Ascending aorta (tissue), 2 donors: ENCODE measurements at regions not wholly inside any gene's neighbourhood (a gene's known extent, or its start where the extent isn't known, plus 50 kb on each side); places are given as distances from the start of the nearest gene placed in this dataset.

Source experiments
- DNase-seq, 2 donors: peaks; one replicate each; pipeline ENCODE4 v3.0.0-alpha.2; 2019; ENCODE audit warnings: low spot score in 2 of 2
- H3K27ac ChIP-seq, 2 donors: fragments of 200-600 bp; sonication (generic); one replicate each; pipeline ENCODE4 v1.5.1; 2016 to 2017; ENCODE audit warnings: mild to moderate bottlenecking in 1 of 2
- H3K27me3 ChIP-seq: fragments of 200-600 bp; sonication (generic); one replicate; pipeline ENCODE4 v1.5.1; 2017
- H3K36me3 ChIP-seq, 2 donors: fragments of 200-600 bp; sonication (generic); one replicate each; pipeline ENCODE4 v1.5.1; 2016
- H3K4me1 ChIP-seq, 2 donors: fragments of 200-600 bp; sonication (generic); one replicate each; pipeline ENCODE4 v1.5.1; 2016 to 2017; ENCODE audit warnings: mild to moderate bottlenecking in 1 of 2
- H3K4me3 ChIP-seq, 2 donors: fragments of 200-600 bp; sonication (generic); one replicate each; pipeline ENCODE4 v1.5.1; 2016 to 2017; ENCODE audit warnings: mild to moderate bottlenecking in 1 of 2
- H3K9me3 ChIP-seq, 2 donors: fragments of 200-600 bp; sonication (generic); one replicate each; pipeline ENCODE4 v1.5.1; 2016
- CTCF ChIP-seq, 3 experiments: fragments of 200-600 bp in 2 of 3; fragments of 450-650 bp in 1 of 3; sonication (generic) in 2 of 3; IDR thresholded peaks; one replicate each; pipeline ENCODE4 v1.5.1; 2016 to 2019; ENCODE audit warnings: antibody characterized with exemption in 3 of 3, mild to moderate bottlenecking in 1 of 3, moderate library complexity in 1 of 3
- intact Hi-C: fragments of 100-400 bp; cut with DNase I; formaldehyde crosslinking; loops from one replicate; pipeline ENCODE4 v1.15.1; 2023

- Histone ChIP-seq H3K4me3 (no peak overlapping the region), H3K27me3 (no peaks in the 10 kb centered on the region), H3K9me3 (no peaks in the 10 kb centered on the region), H3K27ac (no peak overlapping the region), H3K4me1 (no peaks in the 10 kb centered on the region), H3K36me3 (no peaks in the 10 kb centered on the region)
- no peak for DNase-seq
- no peak for TF ChIP-seq CTCF (IDR thresholded peaks at IDR 0.05)
- intact Hi-C loops, result no loop called here
These were observed 1173.5 kb downstream of the RPA4 start for GRCh38 chrX:98057176-98057575.

GRCh38 chrX:98065151-98065550, 1181.4 kb downstream of the RPA4 start:
- no peaks in the 10 kb centered on the region for H3K27me3 ChIP-seq
- no peaks in the 10 kb centered on the region for H3K36me3 ChIP-seq
- intact Hi-C loops, result no loop called here
- no peak for TF ChIP-seq CTCF (IDR thresholded peaks at IDR 0.05)
- DNase-seq, result no peak
- no peaks in the 10 kb centered on the region for H3K4me1 ChIP-seq
- H3K9me3 ChIP-seq, result no peaks in the 10 kb centered on the region
- H3K4me3 ChIP-seq, result no peak overlapping the region
- H3K27ac ChIP-seq, result no peak overlapping the region

- Histone ChIP-seq H3K27me3 (no peaks in the 10 kb centered on the region), H3K36me3 (no peaks in the 10 kb centered on the region), H3K9me3 (no peaks in the 10 kb centered on the region), H3K4me1 (peaks cover 0 to 2% of the 10 kb centered on the region in 2 donors), H3K27ac (no peak overlapping the region), H3K4me3 (no peak overlapping the region)
- DNase-seq, result no peak
- no peak for TF ChIP-seq CTCF (IDR thresholded peaks at IDR 0.05)
- intact Hi-C loops, result no loop called here
These were observed 1183.9 kb downstream of the RPA4 start for GRCh38 chrX:98067611-98068010.

GRCh38 chrX:98068024-98068580, 1184.4 kb downstream of the RPA4 start:
- no peak for TF ChIP-seq CTCF (IDR thresholded peaks at IDR 0.05)
- Histone ChIP-seq H3K9me3 (no peaks in the 10 kb centered on the region), H3K4me1 (peaks cover 0 to 2% of the 10 kb centered on the region in 2 donors), H3K4me3 (no peak overlapping the region), H3K36me3 (no peaks in the 10 kb centered on the region), H3K27ac (no peak overlapping the region), H3K27me3 (no peaks in the 10 kb centered on the region)
- intact Hi-C loops, result no loop called here
- no peak for DNase-seq

- Histone ChIP-seq H3K27ac (no peak overlapping the region), H3K4me1 (peaks cover 0 to 2% of the 10 kb centered on the region in 2 donors), H3K4me3 (no peak overlapping the region), H3K9me3 (no peaks in the 10 kb centered on the region), H3K27me3 (no peaks in the 10 kb centered on the region), H3K36me3 (no peaks in the 10 kb centered on the region)
- intact Hi-C loops, result no loop called here
- DNase-seq, result no peak
- TF ChIP-seq CTCF (IDR thresholded peaks at IDR 0.05), result no peak
These were observed 1187.6 kb downstream of the RPA4 start for GRCh38 chrX:98071331-98071730.

- Histone ChIP-seq H3K27ac (no peak overlapping the region), H3K9me3 (no peaks in the 10 kb centered on the region), H3K4me1 (no peaks in the 10 kb centered on the region), H3K36me3 (no peaks in the 10 kb centered on the region), H3K4me3 (no peak overlapping the region), H3K27me3 (no peaks in the 10 kb centered on the region)
- no peak for DNase-seq
- intact Hi-C loops, result no loop called here
- no peak for TF ChIP-seq CTCF (IDR thresholded peaks at IDR 0.05)
These were observed 1193.7 kb downstream of the RPA4 start for GRCh38 chrX:98077440-98077839.
